HG03457 (cell line): ENCODE measurements at regions not wholly inside any gene's neighbourhood (a gene's known extent, or its start where the extent isn't known, plus 50 kb on each side); places are given as distances from the start of the nearest gene placed in this dataset.

Experiments used
- ATAC-seq: cut with Tn5 transposase; IDR thresholded peaks from one replicate; pipeline ENCODE4 v1.9.1; 2021; ENCODE audit warnings: moderate number of reproducible peaks; ENCODE audit not compliant: unreplicated experiment

- ATAC-seq, result no peak
Measured at GRCh38 chr15:95409211-95409610, 921.3 kb upstream of the NR2F2 start.

GRCh38 chr15:95409626-95410310, 920.7 kb upstream of the NR2F2 start:
- no peak for ATAC-seq

- ATAC-seq, result no peak
Measured at GRCh38 chr15:95410757-95411156, 919.7 kb upstream of the NR2F2 start.

- no peak for ATAC-seq
Measured at GRCh38 chr15:95416576-95416975, 913.9 kb upstream of the NR2F2 start.

- no peak for ATAC-seq
Measured at GRCh38 chr15:95417761-95418160, 912.7 kb upstream of the NR2F2 start.

GRCh38 chr15:95422255-95422654, 908.2 kb upstream of the NR2F2 start:
- ATAC-seq, result no peak

- ATAC-seq, result no peak
Measured at GRCh38 chr15:95425859-95426258, 904.6 kb upstream of the NR2F2 start.

GRCh38 chr15:95429345-95429744, 901.2 kb upstream of the NR2F2 start:
- ATAC-seq, result no peak

GRCh38 chr15:95431518-95431917, 899.0 kb upstream of the NR2F2 start:
- no peak for ATAC-seq

- ATAC-seq, result no peak
Measured at GRCh38 chr15:95432878-95433405, 897.6 kb upstream of the NR2F2 start.

- no peak for ATAC-seq
Measured at GRCh38 chr15:95439922-95440376, 890.6 kb upstream of the NR2F2 start.

- ATAC-seq, result no peak
Measured at GRCh38 chr15:95440712-95441111, 889.8 kb upstream of the NR2F2 start.

- ATAC-seq, result no peak
Measured at GRCh38 chr15:95442107-95442719, 888.3 kb upstream of the NR2F2 start.

- ATAC-seq, result no peak
Measured at GRCh38 chr15:95444860-95445259, 885.6 kb upstream of the NR2F2 start.

- no peak for ATAC-seq
Measured at GRCh38 chr15:95446854-95447253, 883.6 kb upstream of the NR2F2 start.

- no peak for ATAC-seq
Measured at GRCh38 chr15:95447486-95447885, 883.0 kb upstream of the NR2F2 start.

GRCh38 chr15:95448531-95449229, 881.8 kb upstream of the NR2F2 start:
- ATAC-seq, result no peak

GRCh38 chr15:95449230-95449628, 881.3 kb upstream of the NR2F2 start:
- ATAC-seq, result no peak

- no peak for ATAC-seq
Measured at GRCh38 chr15:95450413-95450812, 880.1 kb upstream of the NR2F2 start.

- ATAC-seq, result no peak
Measured at GRCh38 chr15:95451938-95452337, 878.6 kb upstream of the NR2F2 start.

GRCh38 chr15:95454403-95455262, 875.9 kb upstream of the NR2F2 start:
- no peak for ATAC-seq
